ENCODE measurements at regions not wholly inside any gene's neighbourhood (a gene's known extent, or its start where the extent isn't known, plus 50 kb on each side); places are given as distances from the start of the nearest gene placed in this dataset.

GRCh38 chr1:5504364-5504740 lies 487.9 kb downstream of the NPHP4 start:
- TF ChIP-seq, protein P1, sequence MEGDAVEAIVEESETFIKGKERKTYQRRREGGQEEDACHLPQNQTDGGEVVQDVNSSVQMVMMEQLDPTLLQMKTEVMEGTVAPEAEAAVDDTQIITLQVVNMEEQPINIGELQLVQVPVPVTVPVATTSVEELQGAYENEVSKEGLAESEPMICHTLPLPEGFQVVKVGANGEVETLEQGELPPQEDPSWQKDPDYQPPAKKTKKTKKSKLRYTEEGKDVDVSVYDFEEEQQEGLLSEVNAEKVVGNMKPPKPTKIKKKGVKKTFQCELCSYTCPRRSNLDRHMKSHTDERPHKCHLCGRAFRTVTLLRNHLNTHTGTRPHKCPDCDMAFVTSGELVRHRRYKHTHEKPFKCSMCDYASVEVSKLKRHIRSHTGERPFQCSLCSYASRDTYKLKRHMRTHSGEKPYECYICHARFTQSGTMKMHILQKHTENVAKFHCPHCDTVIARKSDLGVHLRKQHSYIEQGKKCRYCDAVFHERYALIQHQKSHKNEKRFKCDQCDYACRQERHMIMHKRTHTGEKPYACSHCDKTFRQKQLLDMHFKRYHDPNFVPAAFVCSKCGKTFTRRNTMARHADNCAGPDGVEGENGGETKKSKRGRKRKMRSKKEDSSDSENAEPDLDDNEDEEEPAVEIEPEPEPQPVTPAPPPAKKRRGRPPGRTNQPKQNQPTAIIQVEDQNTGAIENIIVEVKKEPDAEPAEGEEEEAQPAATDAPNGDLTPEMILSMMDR (IDR thresholded peaks at IDR 0.05), result no peak
- TF ChIP-seq POLR2A (IDR thresholded peaks at IDR 0.05), result no peak

All from body of pancreas (tissue), 4 donors.